Esophagus squamous epithelium (tissue), 4 donors: ENCODE measurements at regions not wholly inside any gene's neighbourhood (a gene's known extent, or its start where the extent isn't known, plus 50 kb on each side); places are given as distances from the start of the nearest gene placed in this dataset.

Experiments
- CTCF ChIP-seq, 6 experiments: fragments of 450-650 bp in 4 of 6; fragments of 200-600 bp in 2 of 6; sonication (generic) in 2 of 6; IDR thresholded peaks; one replicate each; pipeline ENCODE4 v1.5.1; 2016 to 2019; ENCODE audit warnings: antibody characterized with exemption in 6 of 6, mild to moderate bottlenecking in 4 of 6, moderate library complexity in 4 of 6
- POLR2A ChIP-seq, 4 donors: fragments of 450-650 bp; IDR thresholded peaks; one replicate each; pipeline ENCODE4 v1.6.1; 2017; ENCODE audit warnings: antibody characterized with exemption in 4 of 4, mild to moderate bottlenecking in 4 of 4, moderate library complexity in 3 of 4

DNA sequence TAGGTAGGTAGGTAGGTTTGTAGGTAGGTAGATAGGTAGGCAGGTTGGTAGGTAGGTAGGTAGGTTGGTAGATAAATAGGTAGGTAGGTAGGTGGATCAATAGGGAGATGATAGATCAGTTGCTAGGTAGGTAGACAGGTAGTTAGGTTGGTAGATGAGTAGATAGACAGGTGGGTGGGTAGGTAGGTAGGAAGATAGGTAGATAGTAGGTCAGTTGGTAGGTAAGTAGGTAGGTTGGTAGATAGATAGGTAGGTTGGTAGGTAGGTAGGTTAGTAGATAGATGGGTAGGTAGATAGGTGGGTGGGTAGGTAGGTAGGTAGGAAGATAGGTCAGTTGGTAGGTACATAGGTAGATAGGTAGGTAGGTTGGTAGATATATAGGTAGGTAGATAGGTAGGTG is 72.0 kb upstream of the PDE10A start:
- TF ChIP-seq CTCF (IDR thresholded peaks at IDR 0.05), result no peak
- TF ChIP-seq POLR2A (IDR thresholded peaks at IDR 0.05), result no peak
